ENCODE measurements at regions not wholly inside any gene's neighbourhood (a gene's known extent, or its start where the extent isn't known, plus 50 kb on each side); places are given as distances from the start of the nearest gene placed in this dataset.

GRCh38 chr4:32569861-32570260 lies 1849.7 kb downstream of the PCDH7 start:
- H3K27me3 ChIP-seq (ENCODE audit: control insufficient read depth, insufficient read depth, low read length), result no peaks in the 10 kb centered on the region
- no peak overlapping the region for H3K9ac ChIP-seq (ENCODE audit: insufficient read depth, low read length)
- no peak overlapping the region for H3K27ac ChIP-seq (ENCODE audit: insufficient read depth, low read length)
- no peaks in the 10 kb centered on the region for H3K79me2 ChIP-seq (ENCODE audit: control insufficient read depth, insufficient read depth, low read length)
- no peak for DNase-seq (ENCODE audit: low read depth in 2 of 2)
- no peak overlapping the region for H3K4me2 ChIP-seq (ENCODE audit: extremely low read depth, insufficient read depth, low read length)
- H2AFZ ChIP-seq (ENCODE audit: low read length), result no peak overlapping the region
- no peaks in the 10 kb centered on the region for H3K36me3 ChIP-seq (ENCODE audit: control insufficient read depth, insufficient read depth, low read length)
- H4K20me1 ChIP-seq (ENCODE audit: control insufficient read depth, extremely low read depth, insufficient read depth, low read length), result no peaks in the 10 kb centered on the region
- H3K4me1 ChIP-seq (ENCODE audit: control insufficient read depth, extremely low read depth, insufficient read depth, low read length), result no peaks in the 10 kb centered on the region
- H3K9me3 ChIP-seq (ENCODE audit: control insufficient read depth, insufficient read depth, low read depth, low read length), result no peaks in the 10 kb centered on the region
- no peak overlapping the region for H3K4me3 ChIP-seq (replicated peaks in 1 of 4; ENCODE audit: control extremely low read depth in 1 of 4, insufficient read depth in 1 of 4, low read depth in 3 of 4, low read length in 4 of 4)
- TF ChIP-seq EZH2 (IDR thresholded peaks at IDR 0.05; ENCODE audit: low read length, missing control alignments) (no peak), CTCF (conservative IDR thresholded peaks at IDR 0.05 in 1 of 2, IDR thresholded peaks at IDR 0.05 in 1 of 2; ENCODE audit: low read depth in 1 of 2, low read length in 2 of 2) (no peak)

DNA sequence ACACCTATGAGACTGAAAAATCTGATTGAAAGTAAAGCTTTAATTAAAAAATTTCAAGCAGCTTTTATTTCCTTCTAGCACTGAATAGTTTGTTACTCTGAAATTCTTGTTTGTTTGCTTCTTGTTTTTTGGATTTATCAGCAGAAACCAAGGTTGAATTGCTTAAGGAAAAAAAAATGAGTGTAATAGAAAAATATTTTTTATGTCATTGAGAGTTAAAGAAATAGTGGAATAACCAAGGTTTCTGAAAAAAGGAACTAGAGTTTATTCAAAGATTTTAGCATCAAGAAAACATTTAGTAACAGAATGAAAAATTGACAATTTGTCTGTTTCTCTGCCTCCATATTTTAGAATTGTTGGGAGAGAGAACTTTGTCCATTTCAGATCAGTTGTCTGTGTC lies 1852.2 kb downstream of the PCDH7 start:
- no peaks in the 10 kb centered on the region for H4K20me1 ChIP-seq (ENCODE audit: control insufficient read depth, extremely low read depth, insufficient read depth, low read length)
- H3K4me2 ChIP-seq (ENCODE audit: extremely low read depth, insufficient read depth, low read length), result no peak overlapping the region
- H3K36me3 ChIP-seq (ENCODE audit: control insufficient read depth, insufficient read depth, low read length), result no peaks in the 10 kb centered on the region
- no peak overlapping the region for H2AFZ ChIP-seq (ENCODE audit: low read length)
- H3K27ac ChIP-seq (ENCODE audit: insufficient read depth, low read length), result no peak overlapping the region
- H3K9ac ChIP-seq (ENCODE audit: insufficient read depth, low read length), result no peak overlapping the region
- no peak overlapping the region for H3K4me3 ChIP-seq (replicated peaks in 1 of 4; ENCODE audit: control extremely low read depth in 1 of 4, insufficient read depth in 1 of 4, low read depth in 3 of 4, low read length in 4 of 4)
- H3K27me3 ChIP-seq (ENCODE audit: control insufficient read depth, insufficient read depth, low read length), result no peaks in the 10 kb centered on the region
- no peaks in the 10 kb centered on the region for H3K79me2 ChIP-seq (ENCODE audit: control insufficient read depth, insufficient read depth, low read length)
- no peaks in the 10 kb centered on the region for H3K9me3 ChIP-seq (ENCODE audit: control insufficient read depth, insufficient read depth, low read depth, low read length)
- H3K4me1 ChIP-seq (ENCODE audit: control insufficient read depth, extremely low read depth, insufficient read depth, low read length), result no peaks in the 10 kb centered on the region
- TF ChIP-seq EZH2 (IDR thresholded peaks at IDR 0.05; ENCODE audit: low read length, missing control alignments) (no peak), CTCF (conservative IDR thresholded peaks at IDR 0.05 in 1 of 2, IDR thresholded peaks at IDR 0.05 in 1 of 2; ENCODE audit: low read depth in 1 of 2, low read length in 2 of 2) (no peak)
- no peak for DNase-seq (ENCODE audit: low read depth in 2 of 2)

DNA sequence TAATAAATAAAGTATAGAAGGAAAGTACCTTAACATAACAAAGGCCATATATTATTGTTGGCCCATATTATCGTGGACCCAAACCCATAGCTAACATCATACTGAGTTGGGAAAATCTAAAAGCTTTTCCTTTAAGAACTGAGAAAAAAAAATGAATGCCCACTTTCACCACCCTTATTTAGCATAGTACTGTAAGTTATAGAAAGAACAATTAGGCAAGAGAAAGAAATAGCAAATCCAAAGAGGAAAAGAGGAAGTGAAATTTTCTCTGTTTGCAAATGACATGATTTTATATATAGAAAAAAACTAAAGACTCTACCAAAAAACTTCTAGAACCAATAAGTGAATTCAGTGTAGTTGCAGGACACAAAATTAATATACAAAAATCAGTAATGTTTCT lies 1854.6 kb downstream of the PCDH7 start:
- Histone ChIP-seq H3K9ac (ENCODE audit: insufficient read depth, low read length) (no peak overlapping the region), H3K4me1 (ENCODE audit: control insufficient read depth, extremely low read depth, insufficient read depth, low read length) (no peaks in the 10 kb centered on the region), H3K27ac (ENCODE audit: insufficient read depth, low read length) (no peak overlapping the region), H3K4me2 (ENCODE audit: extremely low read depth, insufficient read depth, low read length) (no peak overlapping the region), H3K36me3 (ENCODE audit: control insufficient read depth, insufficient read depth, low read length) (no peaks in the 10 kb centered on the region), H4K20me1 (ENCODE audit: control insufficient read depth, extremely low read depth, insufficient read depth, low read length) (no peaks in the 10 kb centered on the region), H3K27me3 (ENCODE audit: control insufficient read depth, insufficient read depth, low read length) (no peaks in the 10 kb centered on the region), H2AFZ (ENCODE audit: low read length) (no peak overlapping the region), H3K9me3 (ENCODE audit: control insufficient read depth, insufficient read depth, low read depth, low read length) (no peaks in the 10 kb centered on the region), H3K79me2 (ENCODE audit: control insufficient read depth, insufficient read depth, low read length) (no peaks in the 10 kb centered on the region), H3K4me3 (replicated peaks in 1 of 4; ENCODE audit: control extremely low read depth in 1 of 4, insufficient read depth in 1 of 4, low read depth in 3 of 4, low read length in 4 of 4) (no peak overlapping the region)
- no peak for DNase-seq (ENCODE audit: low read depth in 2 of 2)
- no peak for TF ChIP-seq EZH2 (IDR thresholded peaks at IDR 0.05; ENCODE audit: low read length, missing control alignments)

Data from fibroblast of lung (primary cell).